ENCODE measurements at regions not wholly inside any gene's neighbourhood (a gene's known extent, or its start where the extent isn't known, plus 50 kb on each side); places are given as distances from the start of the nearest gene placed in this dataset.

- Histone ChIP-seq H3K9me3 (ENCODE audit: low read depth) (no peaks in the 10 kb centered on the region), H3K27ac (no peak overlapping the region), H3K4me1 (ENCODE audit: low read depth) (no peaks in the 10 kb centered on the region), H3K27me3 (no peaks in the 10 kb centered on the region), H3K4me3 (no peak overlapping the region), H3K36me3 (no peaks in the 10 kb centered on the region)
- TF ChIP-seq CTCF (IDR thresholded peaks at IDR 0.05; ENCODE audit: low read depth, low read length): no peak
- DNase-seq (ENCODE audit: low read depth in 1 of 2, low spot score in 1 of 2): no peak
Observed at GRCh38 chr5:30736669-30737068, 456.8 kb upstream of the CDH6 start.

GRCh38 chr5:30734118-30734517 is 459.4 kb upstream of the CDH6 start:
- Histone ChIP-seq H3K27ac (no peak overlapping the region), H3K27me3 (no peaks in the 10 kb centered on the region), H3K36me3 (no peaks in the 10 kb centered on the region), H3K4me1 (ENCODE audit: low read depth) (no peaks in the 10 kb centered on the region), H3K4me3 (no peak overlapping the region), H3K9me3 (ENCODE audit: low read depth) (no peaks in the 10 kb centered on the region)
- TF ChIP-seq CTCF (IDR thresholded peaks at IDR 0.05; ENCODE audit: low read depth, low read length): no peak
- DNase-seq (ENCODE audit: low read depth in 1 of 2, low spot score in 1 of 2): no peak

GRCh38 chr5:30725073-30725472 is 468.4 kb upstream of the CDH6 start:
- Histone ChIP-seq H3K9me3 (ENCODE audit: low read depth) (no peaks in the 10 kb centered on the region), H3K4me3 (no peak overlapping the region), H3K27ac (no peak overlapping the region), H3K4me1 (ENCODE audit: low read depth) (no peaks in the 10 kb centered on the region), H3K27me3 (no peaks in the 10 kb centered on the region), H3K36me3 (no peaks in the 10 kb centered on the region)
- no peak for DNase-seq (ENCODE audit: low read depth in 1 of 2, low spot score in 1 of 2)
- TF ChIP-seq CTCF (IDR thresholded peaks at IDR 0.05; ENCODE audit: low read depth, low read length): no peak

GRCh38 chr5:30698217-30698616 is 495.3 kb upstream of the CDH6 start:
- no peaks in the 10 kb centered on the region for H3K9me3 ChIP-seq (ENCODE audit: low read depth)
- TF ChIP-seq CTCF (IDR thresholded peaks at IDR 0.05; ENCODE audit: low read depth, low read length): no peak
- no peaks in the 10 kb centered on the region for H3K36me3 ChIP-seq
- DNase-seq (ENCODE audit: low read depth in 1 of 2, low spot score in 1 of 2): no peak
- H3K4me3 ChIP-seq: no peak overlapping the region
- no peaks in the 10 kb centered on the region for H3K4me1 ChIP-seq (ENCODE audit: low read depth)
- no peaks in the 10 kb centered on the region for H3K27me3 ChIP-seq
- H3K27ac ChIP-seq: no peak overlapping the region

GRCh38 chr5:30693326-30693725 is 500.2 kb upstream of the CDH6 start:
- H3K36me3 ChIP-seq: no peaks in the 10 kb centered on the region
- no peaks in the 10 kb centered on the region for H3K4me1 ChIP-seq (ENCODE audit: low read depth)
- TF ChIP-seq CTCF (IDR thresholded peaks at IDR 0.05; ENCODE audit: low read depth, low read length): no peak
- no peaks in the 10 kb centered on the region for H3K27me3 ChIP-seq
- H3K9me3 ChIP-seq (ENCODE audit: low read depth): no peaks in the 10 kb centered on the region
- no peak for DNase-seq (ENCODE audit: low read depth in 1 of 2, low spot score in 1 of 2)
- H3K4me3 ChIP-seq: no peak overlapping the region
- no peak overlapping the region for H3K27ac ChIP-seq

- no peaks in the 10 kb centered on the region for H3K27me3 ChIP-seq
- H3K27ac ChIP-seq: no peak overlapping the region
- H3K36me3 ChIP-seq: no peaks in the 10 kb centered on the region
- DNase-seq (ENCODE audit: low read depth in 1 of 2, low spot score in 1 of 2): no peak
- no peaks in the 10 kb centered on the region for H3K9me3 ChIP-seq (ENCODE audit: low read depth)
- no peak for TF ChIP-seq CTCF (IDR thresholded peaks at IDR 0.05; ENCODE audit: low read depth, low read length)
- no peak overlapping the region for H3K4me3 ChIP-seq
- no peaks in the 10 kb centered on the region for H3K4me1 ChIP-seq (ENCODE audit: low read depth)
Observed at GRCh38 chr5:30690931-30691330, 502.6 kb upstream of the CDH6 start.

Data from cardiac muscle cell (in vitro differentiated cells and primary cell).